Naive thymus-derived CD4-positive, alpha-beta T cell (primary cell): ENCODE measurements at regions not wholly inside any gene's neighbourhood (a gene's known extent, or its start where the extent isn't known, plus 50 kb on each side); places are given as distances from the start of the nearest gene placed in this dataset.
A peak's percentile ranks its signal among the peaks of the same experiment; 100 is the strongest.
"Not testable (repeated sequence)": the region's sequence is repeated elsewhere in the genome, so short reads cannot be mapped to it uniquely, and the experiment has no call there.

Experiments
- ATAC-seq: fragments of 150-1000 bp; cut with Tn5 transposase; 2 replicates; pipeline ENCODE4 v1.10.0; 2021; ENCODE audit warnings: mild to moderate bottlenecking, moderate library complexity
- CTCF ChIA-PET: fragments of 350-600 bp; sonication (Branson Sonifier 250); formaldehyde crosslinking; loops from one replicate; lab custom pipeline; 2021; ENCODE audit warnings: antibody characterized with exemption; lab: Charles Lee
- POLR2A ChIA-PET: fragments of 350-600 bp; sonication (Branson Sonifier 250); formaldehyde crosslinking; loops from one replicate; lab custom pipeline; 2021; ENCODE audit warnings: antibody characterized with exemption, inconsistent platforms; lab: Charles Lee
- DNase-seq, 9 donors: peaks; one replicate each; pipeline versions ENCODE4 v3.0.0 to v3.0.0-alpha.2; 2020 to 2022; ENCODE audit warnings: mixed read lengths in 1 of 9
- H3K27ac ChIP-seq: one replicate; pipeline ENCODE4 v1.7.0; 2013; ENCODE audit warnings: mild to moderate bottlenecking, low read depth, low read length, moderate library complexity
- H3K27me3 ChIP-seq, 2 donors: one replicate each; pipeline ENCODE4 v1.7.0; 2013; ENCODE audit warnings: low read length in 2 of 2, mild to moderate bottlenecking in 2 of 2, moderate library complexity in 2 of 2; ENCODE audit not compliant: control insufficient read depth in 2 of 2, insufficient read depth in 2 of 2
- H3K36me3 ChIP-seq, 3 experiments: 1 replicate in 2 of 3; 2 replicates in 1 of 3; pipeline ENCODE4 v1.7.0; 2013; ENCODE audit warnings: low read length in 3 of 3, mild to moderate bottlenecking in 3 of 3, moderate library complexity in 1 of 3; ENCODE audit not compliant: insufficient read depth in 3 of 3, control insufficient read depth in 2 of 3
- H3K4me1 ChIP-seq, 2 donors: one replicate each; pipeline ENCODE4 v1.7.0; 2013; ENCODE audit warnings: low read length in 2 of 2, mild to moderate bottlenecking in 2 of 2, moderate library complexity in 1 of 2; ENCODE audit not compliant: control insufficient read depth in 2 of 2, insufficient read depth in 2 of 2
- H3K4me3 ChIP-seq: 2 replicates; pipeline ENCODE4 v1.7.0; 2013; ENCODE audit warnings: mild to moderate bottlenecking, low read length
- H3K9me3 ChIP-seq, 3 experiments: 1 replicate in 2 of 3; 2 replicates in 1 of 3; pipeline ENCODE4 v1.7.0; 2013; ENCODE audit warnings: low read length in 3 of 3; ENCODE audit not compliant: control insufficient read depth in 2 of 3
- H3K27ac Mint-ChIP-seq, 9 donors: one replicate each; pipeline ENCODE4 v1.8.0; 2020 to 2022; ENCODE audit warnings: mixed read lengths in 9 of 9, mild to moderate bottlenecking in 8 of 9, moderate library complexity in 5 of 9, inconsistent platforms in 2 of 9
- H3K27me3 Mint-ChIP-seq, 5 donors: one replicate each; pipeline ENCODE4 v1.8.0; 2021 to 2022; ENCODE audit warnings: mixed read lengths in 5 of 5, mild to moderate bottlenecking in 1 of 5
- H3K36me3 Mint-ChIP-seq, 5 donors: one replicate each; pipeline ENCODE4 v1.8.0; 2020 to 2022; ENCODE audit warnings: mixed read lengths in 5 of 5, mild to moderate bottlenecking in 3 of 5, inconsistent platforms in 1 of 5
- H3K4me1 Mint-ChIP-seq, 7 donors: one replicate each; pipeline ENCODE4 v1.8.0; 2020 to 2022; ENCODE audit warnings: mixed read lengths in 7 of 7, mild to moderate bottlenecking in 3 of 7, inconsistent platforms in 1 of 7
- H3K4me3 Mint-ChIP-seq, 10 donors: one replicate each; pipeline ENCODE4 v1.8.0; 2020 to 2022; ENCODE audit warnings: mild to moderate bottlenecking in 10 of 10, mixed read lengths in 10 of 10, moderate library complexity in 6 of 10, inconsistent platforms in 2 of 10
- H3K9me3 Mint-ChIP-seq, 11 donors: one replicate each; pipeline ENCODE4 v1.8.0; 2020 to 2022; ENCODE audit warnings: mixed read lengths in 11 of 11, mild to moderate bottlenecking in 4 of 11, inconsistent platforms in 1 of 11, moderate library complexity in 1 of 11
- intact Hi-C, 2 donors: fragments of 100-400 bp; cut with micrococcal nuclease; formaldehyde crosslinking; loops; one replicate each; pipeline ENCODE4 v1.15.1; 2023

DNA sequence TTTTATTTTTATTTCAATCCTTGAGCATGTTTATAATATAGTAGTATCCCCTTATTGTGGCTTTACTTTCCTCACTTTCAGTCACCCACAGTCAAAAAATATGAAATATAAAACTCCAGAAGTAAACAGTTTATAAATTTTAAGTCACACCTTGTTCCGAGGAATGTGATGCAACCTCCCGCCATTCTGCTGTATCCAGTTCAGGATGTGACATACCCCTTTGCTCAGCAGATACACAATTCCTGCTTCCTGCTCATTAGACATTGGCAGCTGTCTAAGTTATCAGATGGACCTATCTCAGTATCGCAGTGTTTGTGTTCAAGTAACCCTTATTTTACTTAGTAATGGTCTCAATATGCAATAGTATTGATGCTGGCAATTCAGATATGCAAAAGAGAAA is 144.5 kb downstream of the POTEG start:
- CTCF ChIA-PET, DNase-seq, H3K9me3 Mint-ChIP-seq, H3K27me3 ChIP-seq, H3K4me3 ChIP-seq, H3K36me3 Mint-ChIP-seq, H3K4me3 Mint-ChIP-seq, H3K9me3 ChIP-seq, ATAC-seq, POLR2A ChIA-PET, H3K4me1 ChIP-seq, H3K27ac Mint-ChIP-seq, H3K36me3 ChIP-seq, H3K27me3 Mint-ChIP-seq, intact Hi-C loops, H3K27ac ChIP-seq, H3K4me1 Mint-ChIP-seq: not testable (repeated sequence)

DNA sequence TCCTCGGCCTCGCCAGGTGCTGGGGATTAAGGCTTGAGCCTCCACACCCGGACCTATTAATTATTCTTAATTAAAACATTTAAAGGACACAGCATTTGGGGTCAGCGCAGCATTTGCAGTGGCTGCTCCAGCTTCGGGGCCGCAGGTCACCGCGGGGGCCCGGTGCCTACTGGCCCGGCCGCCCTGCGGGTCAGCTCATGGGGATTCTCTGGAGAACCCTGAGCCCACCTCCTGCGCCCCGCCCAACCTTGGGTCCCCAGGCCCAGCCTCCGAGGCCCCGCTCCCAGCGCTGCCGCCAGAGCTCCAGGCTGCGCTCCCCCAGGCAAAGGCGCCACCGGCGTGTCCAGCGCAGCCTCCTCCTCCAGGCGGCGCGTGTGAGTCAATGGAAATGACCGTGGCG is 133.9 kb downstream of the POTEG start:
- not testable (repeated sequence) for H3K4me1 Mint-ChIP-seq

DNA sequence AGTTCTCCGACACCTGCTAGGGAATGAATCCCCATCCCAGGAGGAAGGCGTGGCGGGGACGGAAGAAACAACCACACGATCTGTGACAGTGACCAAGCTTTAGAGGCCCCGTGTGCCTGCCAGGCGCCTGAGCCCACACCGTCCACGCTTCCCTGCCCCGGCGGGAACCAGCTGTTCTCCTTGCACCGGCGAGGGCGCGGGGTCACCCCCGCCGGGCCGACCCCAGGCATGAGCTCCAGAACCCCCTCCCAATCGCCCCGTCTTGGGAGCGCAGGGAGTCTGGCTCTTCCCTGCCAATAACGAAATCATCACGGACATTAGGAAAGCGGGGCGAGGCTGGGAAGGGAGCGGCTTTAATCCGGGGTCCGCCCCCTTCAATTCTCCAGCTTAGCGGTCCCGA is 133.3 kb downstream of the POTEG start:
- not testable (repeated sequence) for H3K4me1 Mint-ChIP-seq

More for the DNA sequence above, 133.9 kb downstream of the POTEG start:
- intact Hi-C loops, H3K27ac Mint-ChIP-seq, H3K27ac ChIP-seq, H3K27me3 ChIP-seq, CTCF ChIA-PET, H3K4me1 ChIP-seq, H3K9me3 ChIP-seq, DNase-seq, H3K9me3 Mint-ChIP-seq, H3K4me3 ChIP-seq, H3K36me3 Mint-ChIP-seq, ATAC-seq, H3K27me3 Mint-ChIP-seq, POLR2A ChIA-PET, H3K36me3 ChIP-seq, H3K4me3 Mint-ChIP-seq: not testable (repeated sequence)

DNA sequence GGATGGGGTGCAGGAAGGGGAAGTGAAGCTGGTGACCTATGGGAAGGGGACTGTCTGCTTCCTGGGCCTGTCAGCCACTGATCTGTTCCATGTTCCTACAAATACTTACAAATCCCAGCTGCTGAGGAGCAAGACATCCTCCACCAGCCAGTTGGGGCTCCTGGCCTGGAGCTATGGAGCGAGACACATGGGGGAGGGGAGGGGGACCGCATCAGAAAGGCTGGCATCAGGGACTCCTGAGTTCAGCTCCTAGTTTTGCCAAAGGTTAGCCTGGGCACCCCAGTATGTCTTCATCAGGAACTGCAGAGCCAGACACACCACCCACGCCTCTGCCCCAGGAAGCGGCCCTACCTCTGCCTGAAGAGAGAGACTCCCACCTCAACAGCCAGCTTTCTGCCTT is 130.3 kb downstream of the POTEG start:
- H3K9me3 Mint-ChIP-seq, H3K4me3 Mint-ChIP-seq, H3K27me3 ChIP-seq, ATAC-seq, CTCF ChIA-PET, H3K36me3 Mint-ChIP-seq, H3K4me1 ChIP-seq, intact Hi-C loops, H3K4me1 Mint-ChIP-seq, POLR2A ChIA-PET, H3K4me3 ChIP-seq, H3K27ac ChIP-seq, DNase-seq, H3K27ac Mint-ChIP-seq, H3K27me3 Mint-ChIP-seq, H3K9me3 ChIP-seq, H3K36me3 ChIP-seq: not testable (repeated sequence)

More for the DNA sequence above, 133.3 kb downstream of the POTEG start:
- H3K36me3 ChIP-seq, H3K9me3 ChIP-seq, H3K9me3 Mint-ChIP-seq, CTCF ChIA-PET, ATAC-seq, intact Hi-C loops, POLR2A ChIA-PET, H3K27ac Mint-ChIP-seq, H3K4me3 ChIP-seq, H3K27ac ChIP-seq, H3K27me3 Mint-ChIP-seq, H3K36me3 Mint-ChIP-seq, H3K4me1 ChIP-seq, DNase-seq, H3K4me3 Mint-ChIP-seq, H3K27me3 ChIP-seq: not testable (repeated sequence)

DNA sequence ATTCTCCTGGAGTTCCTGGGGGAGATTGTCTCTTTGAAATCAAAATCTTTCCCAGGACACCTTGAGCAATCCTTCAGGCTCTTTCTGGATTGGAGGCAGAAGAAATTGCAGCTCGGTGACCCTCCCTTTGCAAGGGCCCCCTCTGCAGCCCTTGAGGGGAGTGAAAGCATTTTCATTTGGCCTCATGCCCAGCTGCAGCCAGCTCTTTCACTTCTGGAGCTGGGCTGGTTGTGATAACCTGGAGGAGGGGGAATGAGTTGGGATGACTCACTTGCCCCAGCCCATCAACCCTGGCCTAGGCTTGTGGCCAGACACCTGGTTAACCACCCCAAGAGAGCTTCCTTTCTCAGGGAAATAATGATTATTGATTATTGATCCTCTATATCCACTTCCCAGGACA is 129.7 kb downstream of the POTEG start:
- POLR2A ChIA-PET, H3K27ac Mint-ChIP-seq, ATAC-seq, H3K4me3 ChIP-seq, CTCF ChIA-PET, intact Hi-C loops, H3K4me1 Mint-ChIP-seq, H3K36me3 Mint-ChIP-seq, H3K9me3 Mint-ChIP-seq, H3K27me3 Mint-ChIP-seq, H3K27ac ChIP-seq, H3K4me1 ChIP-seq, DNase-seq, H3K36me3 ChIP-seq, H3K9me3 ChIP-seq, H3K27me3 ChIP-seq, H3K4me3 Mint-ChIP-seq: not testable (repeated sequence)

DNA sequence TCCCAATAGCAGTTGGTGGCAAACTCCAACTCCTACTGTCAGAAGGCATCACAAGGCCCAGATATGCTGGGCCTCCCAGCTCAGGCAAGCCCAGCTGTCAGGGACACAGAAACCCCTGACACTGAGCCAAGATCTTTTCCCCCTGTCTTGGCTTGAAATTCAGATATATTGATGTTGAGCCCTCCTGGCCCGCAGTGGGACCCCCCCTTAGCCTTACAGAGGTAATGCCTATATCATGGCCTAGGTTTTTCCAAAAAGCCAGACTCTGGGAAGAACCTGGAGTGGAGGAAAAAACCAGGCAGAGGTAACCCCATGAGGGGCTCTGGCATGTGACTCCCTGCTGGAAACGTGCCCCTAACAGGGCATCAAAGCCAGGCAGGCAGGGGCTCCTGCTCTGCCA is 129.2 kb downstream of the POTEG start:
- H3K4me3 Mint-ChIP-seq, H3K36me3 Mint-ChIP-seq, H3K27ac ChIP-seq, DNase-seq, H3K4me1 ChIP-seq, H3K9me3 ChIP-seq, H3K27me3 ChIP-seq, H3K27ac Mint-ChIP-seq, ATAC-seq, H3K4me1 Mint-ChIP-seq, intact Hi-C loops, CTCF ChIA-PET, H3K36me3 ChIP-seq, H3K4me3 ChIP-seq, H3K27me3 Mint-ChIP-seq, H3K9me3 Mint-ChIP-seq, POLR2A ChIA-PET: not testable (repeated sequence)

DNA sequence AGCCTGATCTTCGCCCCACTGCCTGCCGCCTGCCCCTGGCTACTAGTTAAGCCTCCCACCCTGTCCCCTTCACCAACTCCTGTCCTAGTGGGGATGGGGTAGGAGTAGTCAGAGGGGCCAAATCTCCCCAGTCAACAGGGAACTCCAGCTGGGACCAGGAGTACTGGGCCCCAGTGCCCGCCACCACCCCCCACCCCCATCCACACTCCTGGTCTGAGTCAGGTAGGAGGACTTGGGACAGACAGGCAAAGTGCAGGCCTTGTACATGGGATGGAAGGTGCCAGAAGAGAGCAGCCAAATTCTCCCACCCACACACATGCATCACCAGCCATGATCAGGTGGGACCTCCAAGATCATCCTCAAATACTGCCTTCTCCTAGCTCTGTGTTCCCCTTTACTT is 128.4 kb downstream of the POTEG start:
- H3K36me3 ChIP-seq, H3K4me3 Mint-ChIP-seq, H3K27me3 Mint-ChIP-seq, H3K9me3 Mint-ChIP-seq, H3K27ac ChIP-seq, CTCF ChIA-PET, H3K4me1 ChIP-seq, H3K4me1 Mint-ChIP-seq, ATAC-seq, H3K4me3 ChIP-seq, POLR2A ChIA-PET, H3K36me3 Mint-ChIP-seq, intact Hi-C loops, H3K27ac Mint-ChIP-seq, H3K27me3 ChIP-seq, H3K9me3 ChIP-seq: not testable (repeated sequence)
- DNase-seq = peak in 1 of 9 donors; percentile 7
